Upper lobe of left lung (tissue), 6 donors: ENCODE measurements at regions not wholly inside any gene's neighbourhood (a gene's known extent, or its start where the extent isn't known, plus 50 kb on each side); places are given as distances from the start of the nearest gene placed in this dataset.

Experiments
- ATAC-seq, 2 donors: fragments of 200-7000 bp; cut with Tn5 transposase; one replicate each; pipeline ENCODE4 v1.9.1; 2022; ENCODE audit warnings: mild to moderate bottlenecking in 2 of 2, moderate library complexity in 2 of 2; ENCODE audit not compliant: low FRiP score in 2 of 2
- DNase-seq, 2 donors: peaks; one replicate each; pipeline ENCODE4 v3.0.0-alpha.2; 2019 to 2020
- H3K27ac ChIP-seq, 4 donors: fragments of 200-600 bp; sonication (generic); one replicate each; pipeline ENCODE4 v1.5.1; 2016 to 2019
- H3K27me3 ChIP-seq, 4 donors: fragments of 200-600 bp; sonication (generic); one replicate each; pipeline ENCODE4 v1.5.1; 2017 to 2019
- H3K36me3 ChIP-seq, 4 donors: fragments of 200-600 bp; sonication (generic); one replicate each; pipeline ENCODE4 v1.5.1; 2016 to 2019
- H3K4me1 ChIP-seq, 4 donors: fragments of 200-600 bp; sonication (generic); one replicate each; pipeline ENCODE4 v1.5.1; 2018 to 2019
- H3K4me3 ChIP-seq, 4 donors: fragments of 200-600 bp; sonication (generic); one replicate each; pipeline ENCODE4 v1.5.1; 2017 to 2019; ENCODE audit warnings: mild to moderate bottlenecking in 2 of 4, moderate library complexity in 1 of 4
- H3K9me3 ChIP-seq, 4 donors: fragments of 200-600 bp; sonication (generic); one replicate each; pipeline ENCODE4 v1.5.1; 2018 to 2019
- EP300 ChIP-seq, 4 donors: sonication (generic); formaldehyde crosslinking; IDR thresholded peaks; one replicate each; pipeline ENCODE4 v1.5.1; 2017; ENCODE audit warnings: antibody characterized with exemption in 4 of 4, control low read depth in 2 of 4
- POLR2A ChIP-seq, 4 donors: fragments of 450-650 bp; IDR thresholded peaks; one replicate each; pipeline ENCODE4 v1.5.1; 2016 to 2017; ENCODE audit warnings: antibody characterized with exemption in 4 of 4, mild to moderate bottlenecking in 2 of 4
- POLR2AphosphoS5 ChIP-seq, 2 donors: sonication (generic); formaldehyde crosslinking; IDR thresholded peaks; one replicate each; pipeline ENCODE4 v1.5.1; 2017; ENCODE audit warnings: antibody characterized with exemption in 2 of 2
- WGBS, 2 donors: methylation state at CpG; one replicate each; pipeline ENCODE4 v1.1.5; 2017 to 2018; 5-methylcytosine and 5-hydroxymethylcytosine counted together
- TF ChIP-seq, protein P1 (sequence below), 6 experiments: fragments of 450-650 bp in 4 of 6; fragments of 200-600 bp in 2 of 6; sonication (generic) in 2 of 6; IDR thresholded peaks; one replicate each; pipeline ENCODE4 v1.5.1; 2016 to 2019; ENCODE audit warnings: antibody characterized with exemption in 6 of 6
- donor health status: DM: no; HTN: no; CAD: no; lungs with moderate emphysema.
- donor health status: DM: no; HTN: yes; CAD: no; lungs with severe emphysema.

DNA sequence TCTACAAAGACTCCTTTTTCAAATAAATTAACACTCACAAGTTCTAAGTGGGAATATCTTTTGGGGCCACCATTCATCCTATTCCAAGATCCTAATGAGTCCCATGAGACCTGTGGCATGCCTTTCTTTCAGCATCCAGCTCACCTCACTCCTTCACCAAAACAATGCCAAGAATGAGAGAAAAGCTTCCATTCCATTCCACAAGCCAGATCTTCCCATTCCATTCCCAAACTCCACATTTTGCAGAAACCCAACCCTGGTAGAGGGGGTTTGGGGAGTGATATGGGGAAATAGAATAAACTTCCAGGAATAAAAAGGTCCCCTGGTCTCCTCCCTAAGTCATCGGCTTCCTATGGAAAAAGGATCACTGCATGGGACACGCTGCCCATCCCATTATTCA is 392.2 kb downstream of the NPIPA8 start:
- Histone ChIP-seq H3K9me3 (no peaks in the 10 kb centered on the region), H3K4me1 (no peaks in the 10 kb centered on the region), H3K36me3 (no peaks in the 10 kb centered on the region), H3K27ac (no peak overlapping the region), H3K4me3 (no peak overlapping the region), H3K27me3 (no peaks in the 10 kb centered on the region)
- WGBS, 2 donors = 95 to 97% methylated on average over 2 of the region's 2 CpGs
- no peak for ATAC-seq
- no peak for DNase-seq
- no peak for TF ChIP-seq POLR2AphosphoS5 (IDR thresholded peaks at IDR 0.05)
- TF ChIP-seq, protein P1, sequence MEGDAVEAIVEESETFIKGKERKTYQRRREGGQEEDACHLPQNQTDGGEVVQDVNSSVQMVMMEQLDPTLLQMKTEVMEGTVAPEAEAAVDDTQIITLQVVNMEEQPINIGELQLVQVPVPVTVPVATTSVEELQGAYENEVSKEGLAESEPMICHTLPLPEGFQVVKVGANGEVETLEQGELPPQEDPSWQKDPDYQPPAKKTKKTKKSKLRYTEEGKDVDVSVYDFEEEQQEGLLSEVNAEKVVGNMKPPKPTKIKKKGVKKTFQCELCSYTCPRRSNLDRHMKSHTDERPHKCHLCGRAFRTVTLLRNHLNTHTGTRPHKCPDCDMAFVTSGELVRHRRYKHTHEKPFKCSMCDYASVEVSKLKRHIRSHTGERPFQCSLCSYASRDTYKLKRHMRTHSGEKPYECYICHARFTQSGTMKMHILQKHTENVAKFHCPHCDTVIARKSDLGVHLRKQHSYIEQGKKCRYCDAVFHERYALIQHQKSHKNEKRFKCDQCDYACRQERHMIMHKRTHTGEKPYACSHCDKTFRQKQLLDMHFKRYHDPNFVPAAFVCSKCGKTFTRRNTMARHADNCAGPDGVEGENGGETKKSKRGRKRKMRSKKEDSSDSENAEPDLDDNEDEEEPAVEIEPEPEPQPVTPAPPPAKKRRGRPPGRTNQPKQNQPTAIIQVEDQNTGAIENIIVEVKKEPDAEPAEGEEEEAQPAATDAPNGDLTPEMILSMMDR (IDR thresholded peaks at IDR 0.05) = no peak
- TF ChIP-seq EP300 (IDR thresholded peaks at IDR 0.05) = no peak
- no peak for TF ChIP-seq POLR2A (IDR thresholded peaks at IDR 0.05)

GRCh38 chr16:17942067-17942466 is 394.5 kb downstream of the NPIPA8 start:
- no peaks in the 10 kb centered on the region for H3K9me3 ChIP-seq
- H3K36me3 ChIP-seq = no peaks in the 10 kb centered on the region
- no peak overlapping the region for H3K27ac ChIP-seq
- no peak for ATAC-seq
- H3K27me3 ChIP-seq = no peaks in the 10 kb centered on the region
- H3K4me1 ChIP-seq = no peaks in the 10 kb centered on the region
- WGBS, 2 donors = 86 to 89% methylated on average over 11 to 12 of the region's 12 CpGs
- no peak for DNase-seq
- H3K4me3 ChIP-seq = no peak overlapping the region
- TF ChIP-seq POLR2AphosphoS5 (IDR thresholded peaks at IDR 0.05) (no peak), POLR2A (IDR thresholded peaks at IDR 0.05) (no peak), EP300 (IDR thresholded peaks at IDR 0.05) (no peak)
- TF ChIP-seq, protein P1 (IDR thresholded peaks at IDR 0.05) = no peak

GRCh38 chr16:17940584-17941364 is 395.8 kb downstream of the NPIPA8 start:
- no peaks in the 10 kb centered on the region for H3K36me3 ChIP-seq
- no peaks in the 10 kb centered on the region for H3K4me1 ChIP-seq
- H3K9me3 ChIP-seq = no peaks in the 10 kb centered on the region
- 62 to 71% methylated on average over 8 of the region's 8 CpGs for WGBS, 2 donors
- no peaks in the 10 kb centered on the region for H3K27me3 ChIP-seq
- TF ChIP-seq EP300 (IDR thresholded peaks at IDR 0.05) (no peak), POLR2AphosphoS5 (IDR thresholded peaks at IDR 0.05) (no peak), POLR2A (IDR thresholded peaks at IDR 0.05) (no peak)
- TF ChIP-seq, protein P1 (IDR thresholded peaks at IDR 0.05) = no peak
- H3K4me3 ChIP-seq = no peak overlapping the region
- ATAC-seq (no peak), DNase-seq (no peak)
- H3K27ac ChIP-seq = no peak overlapping the region

DNA sequence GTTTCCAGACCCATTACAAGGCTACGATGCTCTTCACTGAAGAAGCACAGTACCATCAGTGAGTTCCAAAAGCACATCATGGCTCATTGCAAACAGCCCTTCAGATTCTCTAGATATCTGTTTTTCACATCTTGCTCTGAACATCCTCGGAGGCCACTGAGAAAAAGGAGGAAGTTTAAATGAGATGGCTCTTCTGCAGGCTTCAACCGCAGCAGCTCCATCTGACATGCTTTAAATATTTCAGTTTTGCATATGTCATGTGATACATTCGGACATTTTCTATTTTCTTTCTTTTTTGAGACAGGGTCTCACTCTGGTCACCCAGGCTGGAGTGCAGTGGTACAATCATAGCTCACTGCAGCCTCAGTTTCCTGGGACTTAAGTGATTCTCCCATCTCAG is 396.8 kb downstream of the NPIPA8 start:
- Histone ChIP-seq H3K27me3 (no peaks in the 10 kb centered on the region), H3K27ac (no peak overlapping the region), H3K36me3 (no peaks in the 10 kb centered on the region), H3K4me3 (no peak overlapping the region), H3K9me3 (no peaks in the 10 kb centered on the region), H3K4me1 (no peaks in the 10 kb centered on the region)
- DNase-seq (no peak), ATAC-seq (no peak)
- WGBS, 2 donors = 66 to 70% methylated on average over 4 of the region's 4 CpGs
- TF ChIP-seq EP300 (IDR thresholded peaks at IDR 0.05) = no peak
- TF ChIP-seq, protein P1 (IDR thresholded peaks at IDR 0.05) = no peak
- TF ChIP-seq POLR2A (IDR thresholded peaks at IDR 0.05) = no peak
- TF ChIP-seq POLR2AphosphoS5 (IDR thresholded peaks at IDR 0.05) = no peak

- WGBS, 2 donors = 9 to 25% methylated on average over 2 of the region's 2 CpGs
- no peaks in the 10 kb centered on the region for H3K27me3 ChIP-seq
- H3K4me3 ChIP-seq = no peak overlapping the region
Observed at GRCh38 chr16:17939122-17939536, 397.4 kb downstream of the NPIPA8 start.

More at GRCh38 chr16:17939122-17939536, 397.4 kb downstream of the NPIPA8 start:
- TF ChIP-seq POLR2AphosphoS5 (IDR thresholded peaks at IDR 0.05) = no peak
- TF ChIP-seq, protein P1 (IDR thresholded peaks at IDR 0.05) = no peak
- no peaks in the 10 kb centered on the region for H3K9me3 ChIP-seq
- no peaks in the 10 kb centered on the region for H3K36me3 ChIP-seq
- DNase-seq = no peak
- ATAC-seq = no peak
- no peak overlapping the region for H3K27ac ChIP-seq
- no peaks in the 10 kb centered on the region for H3K4me1 ChIP-seq
